22Rv1 (cell line): ENCODE measurements at regions not wholly inside any gene's neighbourhood (a gene's known extent, or its start where the extent isn't known, plus 50 kb on each side); places are given as distances from the start of the nearest gene placed in this dataset.

Source experiments
- CTCF ChIP-seq: fragments of 450-650 bp; IDR thresholded peaks from 2 replicates; pipeline ENCODE4 v1.5.1; 2017; ENCODE audit warnings: mild to moderate bottlenecking
- ZFX ChIP-seq: fragments of 450-650 bp; IDR thresholded peaks from 2 replicates; pipeline ENCODE4 v1.6.1; 2017; ENCODE audit warnings: antibody characterized with exemption, borderline replicate concordance

GRCh38 chr20:22338140-22338708 is 246.1 kb downstream of the FOXA2 start:
- TF ChIP-seq CTCF (no peak), ZFX (no peak)
